Keratinocyte (primary cell): ENCODE measurements at regions not wholly inside any gene's neighbourhood (a gene's known extent, or its start where the extent isn't known, plus 50 kb on each side); places are given as distances from the start of the nearest gene placed in this dataset.

Source experiments
- EZH2 ChIP-seq: IDR thresholded peaks from one replicate; pipeline ENCODE4 v1.6.1; 2012; ENCODE audit warnings: inconsistent platforms, mild to moderate bottlenecking, low read length, moderate library complexity
- TF ChIP-seq, protein P1 (sequence below), 3 experiments: IDR thresholded peaks in 1 of 3; conservative IDR thresholded peaks in 1 of 3; optimal IDR thresholded peaks in 1 of 3; 2 replicates in 2 of 3; 3 replicates in 1 of 3; pipeline versions ENCODE3 to v1.5.1; 2011; ENCODE audit warnings: low read length in 3 of 3, mild to moderate bottlenecking in 3 of 3, moderate library complexity in 2 of 3, control low read depth in 1 of 3, inconsistent platforms in 1 of 3; ENCODE audit not compliant: insufficient read depth in 2 of 3; ENCODE audit errors: extremely low read depth in 1 of 3

- TF ChIP-seq, protein P1, sequence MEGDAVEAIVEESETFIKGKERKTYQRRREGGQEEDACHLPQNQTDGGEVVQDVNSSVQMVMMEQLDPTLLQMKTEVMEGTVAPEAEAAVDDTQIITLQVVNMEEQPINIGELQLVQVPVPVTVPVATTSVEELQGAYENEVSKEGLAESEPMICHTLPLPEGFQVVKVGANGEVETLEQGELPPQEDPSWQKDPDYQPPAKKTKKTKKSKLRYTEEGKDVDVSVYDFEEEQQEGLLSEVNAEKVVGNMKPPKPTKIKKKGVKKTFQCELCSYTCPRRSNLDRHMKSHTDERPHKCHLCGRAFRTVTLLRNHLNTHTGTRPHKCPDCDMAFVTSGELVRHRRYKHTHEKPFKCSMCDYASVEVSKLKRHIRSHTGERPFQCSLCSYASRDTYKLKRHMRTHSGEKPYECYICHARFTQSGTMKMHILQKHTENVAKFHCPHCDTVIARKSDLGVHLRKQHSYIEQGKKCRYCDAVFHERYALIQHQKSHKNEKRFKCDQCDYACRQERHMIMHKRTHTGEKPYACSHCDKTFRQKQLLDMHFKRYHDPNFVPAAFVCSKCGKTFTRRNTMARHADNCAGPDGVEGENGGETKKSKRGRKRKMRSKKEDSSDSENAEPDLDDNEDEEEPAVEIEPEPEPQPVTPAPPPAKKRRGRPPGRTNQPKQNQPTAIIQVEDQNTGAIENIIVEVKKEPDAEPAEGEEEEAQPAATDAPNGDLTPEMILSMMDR (optimal IDR thresholded peaks at IDR 0.05 in 1 of 3, IDR thresholded peaks at IDR 0.05 in 1 of 3, conservative IDR thresholded peaks at IDR 0.05 in 1 of 3; ENCODE audit: extremely low read depth in 1 of 3, insufficient read depth in 2 of 3, low read length in 3 of 3): no peak
- TF ChIP-seq EZH2: no peak
Observed at GRCh38 chr6:166005944-166006899, 161.4 kb downstream of the TBXT start.
